Heart left ventricle (tissue), 16 donors: ENCODE measurements at regions not wholly inside any gene's neighbourhood (a gene's known extent, or its start where the extent isn't known, plus 50 kb on each side); places are given as distances from the start of the nearest gene placed in this dataset.
"Not testable (repeated sequence)": the region's sequence is repeated elsewhere in the genome, so short reads cannot be mapped to it uniquely, and the experiment has no call there.

Experiments used
- ATAC-seq, 4 donors: fragments of 200-7000 bp; cut with Tn5 transposase; one replicate each; pipeline ENCODE4 v1.9.1; 2020 to 2022; ENCODE audit warnings: moderate library complexity in 4 of 4, mild to moderate bottlenecking in 3 of 4, moderate number of reproducible peaks in 1 of 4
- DNase-seq, 5 donors: peaks; one replicate each; pipeline ENCODE4 v3.0.0-alpha.2; 2020
- H3K27ac ChIP-seq, 12 donors: fragments of 200-600 bp; sonication (generic) in 4 of 12; one replicate each; pipeline versions ENCODE4 v1.5.0 to v1.8.0; 2016 to 2022; ENCODE audit warnings: mild to moderate bottlenecking in 2 of 12
- H3K27me3 ChIP-seq, 9 donors: fragments of 200-600 bp; sonication (generic) in 2 of 9; one replicate each; pipeline versions ENCODE4 v1.5.1 to v1.8.0; 2016 to 2022; ENCODE audit warnings: mild to moderate bottlenecking in 3 of 9
- H3K36me3 ChIP-seq, 9 donors: fragments of 200-600 bp; sonication (generic) in 2 of 9; one replicate each; pipeline versions ENCODE4 v1.5.0 to v1.8.0; 2018 to 2022; ENCODE audit warnings: mild to moderate bottlenecking in 2 of 9
- H3K4me1 ChIP-seq, 12 donors: fragments of 200-600 bp; sonication (generic) in 4 of 12; one replicate each; pipeline versions ENCODE4 v1.5.0 to v1.8.0; 2016 to 2022; ENCODE audit warnings: mild to moderate bottlenecking in 3 of 12
- H3K4me3 ChIP-seq, 12 donors: fragments of 200-600 bp; sonication (generic) in 4 of 12; one replicate each; pipeline versions ENCODE4 v1.5.0 to v1.8.0; 2017 to 2022; ENCODE audit warnings: mild to moderate bottlenecking in 9 of 12, moderate library complexity in 4 of 12
- H3K9me3 ChIP-seq, 12 donors: fragments of 200-600 bp; sonication (generic) in 4 of 12; one replicate each; pipeline versions ENCODE4 v1.5.0 to v1.8.0; 2016 to 2022; ENCODE audit warnings: mild to moderate bottlenecking in 1 of 12
- POLR2A ChIP-seq, 2 donors: fragments of 450-650 bp; IDR thresholded peaks; one replicate each; pipeline ENCODE4 v1.6.1; 2017; ENCODE audit warnings: antibody characterized with exemption in 2 of 2, mild to moderate bottlenecking in 2 of 2, moderate library complexity in 2 of 2
- WGBS, 4 donors: extraction: QIAGEN DNeasy Blood & Tissue Kit in 2 of 4; methylation state at CpG; one replicate each; pipeline versions ENCODE4 v1.1.5 to v1.1.7; 2013 to 2018; 5-methylcytosine and 5-hydroxymethylcytosine counted together
- intact Hi-C, 10 donors: fragments of 100-400 bp; cut with DNase I; formaldehyde crosslinking; loops; one replicate each; pipeline versions ENCODE4 v1.11.1 to v1.14.2; 2022
- TF ChIP-seq, protein P1 (sequence below), 12 donors: fragments of 200-600 bp; sonication (generic) in 4 of 12; IDR thresholded peaks; one replicate each; pipeline versions ENCODE4 v1.5.0 to v1.8.0; 2018 to 2022; ENCODE audit warnings: antibody characterized with exemption in 12 of 12, mild to moderate bottlenecking in 5 of 12
- donor health status: ischemic (EF 13 %, LVEDD 7.1; RV severe dilation, severe dysfunction).
- donor health status: healthy with polysubstance abuse.
- donor health status: DM: no; HTN: yes; CAD: no.
- donor health status: DM: no; HTN: no; CAD: no.
- donor health status: ischemic (EF 25% LVEDD 6.9; RV normal size, moderate dysfunction).
- donor health status: ischemic (EF 25% LVEDD 5.7; RV mildly dilated, moderate dysfunction).
- donor health status: healthy.
- donor health status: DM: yes; HTN: yes; CAD: no.
- donor health status: ischemic (EF 35%, LVEDD 5.7; RV mildly dilated, moderate dysfunction).
- donor health status: nonischemic (EF 11% LVEDD 7.7; RV severe dilation, severe dysfunction).
- donor health status: DM: yes; HTN: yes; CAD: no.
- donor health status: PGD.
- donor health status: ischemic (EF 29% LVEDD 5.4; RV normal size, mild dysfunction).
- donor health status: nonischemic (EF 23%, LVEDD 6.1; RV moderate dilation, normal function).

DNA sequence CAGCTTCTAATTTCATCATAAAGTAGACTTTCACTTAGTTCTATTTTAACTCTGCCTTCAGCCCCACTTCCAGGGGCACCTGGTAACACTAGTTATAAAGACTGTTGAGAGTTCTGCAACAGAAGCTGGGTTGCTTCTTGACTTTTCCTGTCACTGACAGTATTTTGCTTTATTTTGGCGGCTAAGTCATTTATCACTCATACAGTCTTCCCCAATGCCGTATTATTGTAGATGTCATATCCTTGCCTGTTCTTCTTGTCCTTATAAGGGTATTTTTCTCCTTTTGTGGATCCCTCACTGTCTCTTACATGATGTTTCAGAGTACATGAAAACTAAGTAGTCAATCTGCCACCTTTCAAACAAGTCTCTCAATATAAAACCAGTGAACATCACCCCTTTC lies 369.0 kb upstream of the PPP2R3A start:
- DNase-seq, result no peak
- 73 to 79% (median 75%) methylated on average over 2 of the region's 2 CpGs for WGBS, 4 donors
- H3K36me3 ChIP-seq, result no peaks in the 10 kb centered on the region
- TF ChIP-seq POLR2A (IDR thresholded peaks at IDR 0.05), result no peak
- TF ChIP-seq, protein P1, sequence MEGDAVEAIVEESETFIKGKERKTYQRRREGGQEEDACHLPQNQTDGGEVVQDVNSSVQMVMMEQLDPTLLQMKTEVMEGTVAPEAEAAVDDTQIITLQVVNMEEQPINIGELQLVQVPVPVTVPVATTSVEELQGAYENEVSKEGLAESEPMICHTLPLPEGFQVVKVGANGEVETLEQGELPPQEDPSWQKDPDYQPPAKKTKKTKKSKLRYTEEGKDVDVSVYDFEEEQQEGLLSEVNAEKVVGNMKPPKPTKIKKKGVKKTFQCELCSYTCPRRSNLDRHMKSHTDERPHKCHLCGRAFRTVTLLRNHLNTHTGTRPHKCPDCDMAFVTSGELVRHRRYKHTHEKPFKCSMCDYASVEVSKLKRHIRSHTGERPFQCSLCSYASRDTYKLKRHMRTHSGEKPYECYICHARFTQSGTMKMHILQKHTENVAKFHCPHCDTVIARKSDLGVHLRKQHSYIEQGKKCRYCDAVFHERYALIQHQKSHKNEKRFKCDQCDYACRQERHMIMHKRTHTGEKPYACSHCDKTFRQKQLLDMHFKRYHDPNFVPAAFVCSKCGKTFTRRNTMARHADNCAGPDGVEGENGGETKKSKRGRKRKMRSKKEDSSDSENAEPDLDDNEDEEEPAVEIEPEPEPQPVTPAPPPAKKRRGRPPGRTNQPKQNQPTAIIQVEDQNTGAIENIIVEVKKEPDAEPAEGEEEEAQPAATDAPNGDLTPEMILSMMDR (IDR thresholded peaks at IDR 0.05), result no peak
- peaks cover 0 to 10% (median 0%) of the 10 kb centered on the region in 12 donors for H3K9me3 ChIP-seq
- no peak overlapping the region for H3K4me3 ChIP-seq
- no peaks in the 10 kb centered on the region for H3K4me1 ChIP-seq
- no peak overlapping the region for H3K27ac ChIP-seq
- intact Hi-C loops, result no loop called here
- peaks cover 0 to 6% (median 0%) of the 10 kb centered on the region in 9 donors for H3K27me3 ChIP-seq
- no peak for ATAC-seq

DNA sequence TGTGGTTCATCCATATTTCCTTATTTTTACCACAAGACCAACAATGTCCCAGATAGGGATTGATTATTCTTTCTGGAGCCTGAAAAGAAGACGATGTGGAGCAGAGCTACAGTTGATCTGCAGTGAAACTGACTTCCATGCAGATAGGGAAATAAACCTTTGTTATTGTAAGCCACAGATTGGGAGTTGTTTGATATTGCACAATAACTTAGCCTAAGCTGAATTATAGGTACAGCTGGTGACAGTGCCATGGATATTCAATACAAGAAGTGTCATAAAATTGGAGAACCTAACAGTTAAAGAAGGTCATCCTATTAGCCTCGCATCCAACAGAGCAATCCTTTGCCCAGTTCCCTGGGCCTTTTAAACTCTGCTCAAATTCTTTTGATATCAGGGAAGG lies 367.7 kb upstream of the PPP2R3A start:
- Histone ChIP-seq H3K27me3 (peaks cover 0 to 6% (median 0%) of the 10 kb centered on the region in 9 donors), H3K4me1 (no peaks in the 10 kb centered on the region), H3K36me3 (no peaks in the 10 kb centered on the region), H3K9me3 (peaks cover 0 to 5% (median 0%) of the 10 kb centered on the region in 12 donors), H3K4me3 (no peak overlapping the region), H3K27ac (no peak overlapping the region)
- WGBS, 4 donors, result 59 to 70% (median 65%) methylated on average over 2 of the region's 2 CpGs
- TF ChIP-seq, protein P1 (IDR thresholded peaks at IDR 0.05), result no peak
- TF ChIP-seq POLR2A (IDR thresholded peaks at IDR 0.05), result no peak
- DNase-seq (no peak), ATAC-seq (no peak)
- intact Hi-C loops, result no loop called here

DNA sequence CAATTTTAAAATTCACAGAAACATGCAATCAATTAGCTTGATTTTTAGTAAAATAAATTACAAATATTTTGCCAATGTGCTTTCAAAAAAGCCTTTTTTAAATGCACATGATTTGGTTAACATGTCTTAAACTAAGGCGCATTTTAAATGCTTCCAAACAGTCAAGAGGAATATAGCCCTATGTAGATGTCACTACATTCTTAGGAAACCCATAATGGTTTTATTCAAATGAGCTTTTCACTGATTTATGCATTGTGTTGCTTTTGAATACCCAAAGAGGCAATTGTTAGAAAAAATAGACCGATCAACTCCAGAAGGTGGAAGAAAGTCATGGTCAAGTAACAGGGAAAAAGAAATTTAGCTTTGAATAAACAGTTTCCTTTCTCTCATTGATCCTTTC lies 366.9 kb upstream of the PPP2R3A start:
- WGBS, 4 donors, result 69 to 75% (median 74%) methylated on average over 2 of the region's 2 CpGs
- Histone ChIP-seq H3K27ac (no peak overlapping the region), H3K36me3 (no peaks in the 10 kb centered on the region), H3K4me3 (no peak overlapping the region), H3K4me1 (no peaks in the 10 kb centered on the region), H3K9me3 (peaks cover 0 to under 1% (median 0%) of the 10 kb centered on the region in 12 donors), H3K27me3 (peaks cover 0 to 6% (median 0%) of the 10 kb centered on the region in 9 donors)
- intact Hi-C loops, result no loop called here
- no peak for DNase-seq
- no peak for ATAC-seq
- TF ChIP-seq, protein P1 (IDR thresholded peaks at IDR 0.05), result no peak
- no peak for TF ChIP-seq POLR2A (IDR thresholded peaks at IDR 0.05)

DNA sequence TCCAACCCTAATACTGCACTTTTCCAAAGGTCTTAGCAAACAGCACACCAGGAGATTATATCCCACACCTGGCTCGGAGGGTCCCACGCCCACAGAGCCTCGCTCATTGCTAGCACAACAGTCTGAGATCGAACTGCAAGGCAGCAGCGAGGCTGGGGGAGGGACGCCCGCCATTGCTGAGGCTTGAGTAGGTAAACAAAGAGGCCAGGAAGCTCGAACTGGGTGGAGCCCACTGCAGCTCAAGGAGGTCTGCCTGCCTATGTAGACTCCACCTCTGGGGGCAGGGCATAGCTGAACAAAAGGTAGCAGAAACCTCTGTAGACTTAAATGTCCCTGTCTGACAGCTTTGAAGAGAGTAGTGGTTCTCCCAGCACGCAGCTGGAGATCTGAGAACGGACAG lies 361.0 kb upstream of the PPP2R3A start:
- H3K4me3 ChIP-seq, ATAC-seq, H3K36me3 ChIP-seq, intact Hi-C loops, H3K27me3 ChIP-seq, H3K4me1 ChIP-seq, H3K27ac ChIP-seq, DNase-seq: not testable (repeated sequence)
- WGBS, 4 donors, result 75 to 88% (median 82%) methylated on average over 10 of the region's 10 CpGs
- peaks cover 0 to 10% (median 0%) of the 10 kb centered on the region in 12 donors for H3K9me3 ChIP-seq

DNA sequence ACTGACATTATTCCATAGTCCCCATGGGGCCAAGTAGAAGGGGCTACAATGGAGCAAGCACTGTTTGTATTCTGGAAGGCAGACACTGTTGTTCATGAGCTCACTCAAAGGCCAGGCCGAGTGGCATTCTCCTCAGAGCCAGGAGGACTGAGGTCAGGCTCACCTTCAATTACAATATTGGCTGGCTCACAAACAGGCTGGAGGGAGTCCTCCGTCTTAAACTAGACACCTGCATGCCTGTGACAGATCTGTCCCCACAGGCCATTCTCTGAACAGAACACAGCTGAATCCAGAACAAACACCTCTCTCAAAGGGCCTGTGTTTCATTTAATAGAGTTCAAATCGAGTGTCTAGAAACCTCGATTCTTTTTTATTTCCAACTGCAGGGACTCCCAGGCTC lies 347.4 kb upstream of the PPP2R3A start:
- Histone ChIP-seq H3K27ac (no peak overlapping the region), H3K36me3 (no peaks in the 10 kb centered on the region), H3K27me3 (no peaks in the 10 kb centered on the region), H3K9me3 (no peaks in the 10 kb centered on the region), H3K4me3 (no peak overlapping the region), H3K4me1 (no peaks in the 10 kb centered on the region)
- ATAC-seq (no peak), DNase-seq (no peak)
- intact Hi-C loops, result no loop called here
- TF ChIP-seq, protein P1 (IDR thresholded peaks at IDR 0.05), result no peak
- no peak for TF ChIP-seq POLR2A (IDR thresholded peaks at IDR 0.05)
- 48 to 64% (median 58%) methylated on average over 4 of the region's 4 CpGs for WGBS, 4 donors
